Endothelial cell of umbilical vein (primary cell): ENCODE measurements at regions not wholly inside any gene's neighbourhood (a gene's known extent, or its start where the extent isn't known, plus 50 kb on each side); places are given as distances from the start of the nearest gene placed in this dataset.
A peak's percentile ranks its signal among the peaks of the same experiment; 100 is the strongest.

Experiments
- BruUV-seq: library from RNA; stranded (reverse); fragments of 400-500 nt; replicated peaks from 2 replicates; lab custom pipeline; 2021; lab: Mats Ljungman, UMichigan
- CTCF ChIA-PET: fragments of 300-600, 350-600 bp; sonication (Branson Sonifier 250); formaldehyde crosslinking; loops from one replicate; lab custom pipeline; 2021; ENCODE audit warnings: antibody characterized with exemption, inconsistent platforms; lab: Charles Lee
- POLR2A ChIA-PET: fragments of 300-600, 350-600 bp; sonication (Branson Sonifier 250); formaldehyde crosslinking; loops from one replicate; lab custom pipeline; 2021; ENCODE audit warnings: antibody characterized with exemption, inconsistent platforms; lab: Charles Lee
- DNase-seq: peaks from one replicate; pipeline ENCODE4 v3.0.0-alpha.2; 2011; ENCODE audit warnings: low read depth, low spot score
- FAIRE-seq: peaks from 2 replicates; lab custom pipeline; 2011; peaks lifted over from hg19 to GRCh38; lab: Jason Lieb, UNC
- H2AFZ ChIP-seq: 2 replicates; pipeline ENCODE4 v1.6.0; 2012; ENCODE audit warnings: low read depth, low read length, control low read depth, inconsistent platforms
- H3K27ac ChIP-seq: 2 replicates; pipeline ENCODE4 v1.5.1; 2011; ENCODE audit warnings: low read depth, mild to moderate bottlenecking, control low read depth, low read length, moderate library complexity; ENCODE audit not compliant: insufficient read depth
- H3K27me3 ChIP-seq, 2 experiments: 2 replicates each; pipeline versions ENCODE4 v1.6.0 to v1.6.1; 2011; ENCODE audit warnings: low read length in 2 of 2, mixed read lengths in 1 of 2; ENCODE audit not compliant: control insufficient read depth in 2 of 2, insufficient read depth in 2 of 2
- H3K36me3 ChIP-seq, 2 experiments: 2 replicates in 1 of 2; 3 replicates in 1 of 2; pipeline ENCODE4 v1.5.1; 2011; ENCODE audit warnings: low read length in 2 of 2, mild to moderate bottlenecking in 1 of 2, moderate library complexity in 1 of 2; ENCODE audit not compliant: control insufficient read depth in 2 of 2, insufficient read depth in 2 of 2; ENCODE audit errors: extremely low read depth in 1 of 2
- H3K4me1 ChIP-seq: 3 replicates; pipeline ENCODE4 v1.5.1; 2011; ENCODE audit warnings: mild to moderate bottlenecking, low read length; ENCODE audit not compliant: control insufficient read depth, insufficient read depth; ENCODE audit errors: extremely low read depth
- H3K4me2 ChIP-seq: 2 replicates; pipeline ENCODE4 v1.6.1; 2011; ENCODE audit warnings: low read length, control low read depth, mixed read lengths; ENCODE audit not compliant: insufficient read depth
- H3K4me3 ChIP-seq, 3 experiments: fragments of 200-600 bp in 1 of 3; sonication (generic), shearing (Covaris generic) in 1 of 3; replicated peaks in 1 of 3; 2 replicates each; pipeline ENCODE4 v1.5.1; 2011 to 2016; ENCODE audit warnings: control low read depth in 3 of 3, low read length in 3 of 3, mild to moderate bottlenecking in 2 of 3, inconsistent platforms in 1 of 3, low read depth in 1 of 3, moderate library complexity in 1 of 3; ENCODE audit not compliant: insufficient read depth in 1 of 3
- H3K79me2 ChIP-seq: 2 replicates; pipeline ENCODE4 v1.6.0; 2012; ENCODE audit warnings: low read length, inconsistent platforms; ENCODE audit not compliant: control insufficient read depth, insufficient read depth
- H3K9ac ChIP-seq: replicated peaks from 2 replicates; pipeline ENCODE3; 2011; ENCODE audit warnings: low read length, control low read depth; ENCODE audit not compliant: insufficient read depth; ENCODE audit errors: extremely low read depth
- H3K9me1 ChIP-seq: replicated peaks from 3 replicates; pipeline ENCODE4 v1.6.0; 2011; ENCODE audit warnings: mild to moderate bottlenecking, low read length; ENCODE audit not compliant: control insufficient read depth, insufficient read depth; ENCODE audit errors: extremely low read depth
- H3K9me3 ChIP-seq: replicated peaks from 2 replicates; pipeline ENCODE4 v1.5.1; 2012; ENCODE audit warnings: low read length, inconsistent platforms; ENCODE audit not compliant: control insufficient read depth, insufficient read depth
- H4K20me1 ChIP-seq: replicated peaks from 2 replicates; pipeline ENCODE3; 2011; ENCODE audit warnings: mild to moderate bottlenecking, low read length; ENCODE audit not compliant: control insufficient read depth, insufficient read depth; ENCODE audit errors: extremely low read depth
- FOS ChIP-seq: IDR thresholded peaks from 2 replicates; pipeline ENCODE4 v1.6.1; 2011; ENCODE audit warnings: mild to moderate bottlenecking, low read length, moderate library complexity, borderline replicate concordance; ENCODE audit not compliant: insufficient read depth
- JUN ChIP-seq: IDR thresholded peaks from 2 replicates; pipeline ENCODE4 v1.6.1; 2011; ENCODE audit warnings: borderline replicate concordance, low read depth; ENCODE audit not compliant: insufficient read length, insufficient read depth
- POLR2A ChIP-seq: IDR thresholded peaks from 2 replicates; pipeline ENCODE4 v1.6.1; 2012; ENCODE audit warnings: low read depth, mild to moderate bottlenecking, control low read depth, low read length
- dilution Hi-C: fragments of 300-500 bp; cut with MboI; formaldehyde crosslinking; loops from one replicate; pipeline ENCODE4 v1.15.0; 2019; ENCODE audit warnings: low sequenced_read_pairs; ENCODE audit not compliant: extremely low pct_ligation_motif_present
- intact Hi-C: fragments of 100-400 bp; cut with micrococcal nuclease; formaldehyde crosslinking; loops from one replicate; pipeline ENCODE4 v1.10.0; 2022
- TF ChIP-seq, protein P1 (sequence below), 2 donors: IDR thresholded peaks; 1 replicate in 1 of 2; 2 replicates in 1 of 2; pipeline ENCODE4 v1.5.1; 2011; ENCODE audit warnings: low read length in 2 of 2, mild to moderate bottlenecking in 2 of 2, moderate library complexity in 2 of 2, control low read depth in 1 of 2, inconsistent platforms in 1 of 2, low read depth in 1 of 2; ENCODE audit not compliant: insufficient read depth in 1 of 2; ENCODE audit errors: extremely low read depth in 1 of 2
- TF ChIP-seq, protein P2 (sequence below): IDR thresholded peaks from 2 replicates; pipeline ENCODE4 v1.6.1; 2011; ENCODE audit not compliant: insufficient read depth, insufficient read length

DNA sequence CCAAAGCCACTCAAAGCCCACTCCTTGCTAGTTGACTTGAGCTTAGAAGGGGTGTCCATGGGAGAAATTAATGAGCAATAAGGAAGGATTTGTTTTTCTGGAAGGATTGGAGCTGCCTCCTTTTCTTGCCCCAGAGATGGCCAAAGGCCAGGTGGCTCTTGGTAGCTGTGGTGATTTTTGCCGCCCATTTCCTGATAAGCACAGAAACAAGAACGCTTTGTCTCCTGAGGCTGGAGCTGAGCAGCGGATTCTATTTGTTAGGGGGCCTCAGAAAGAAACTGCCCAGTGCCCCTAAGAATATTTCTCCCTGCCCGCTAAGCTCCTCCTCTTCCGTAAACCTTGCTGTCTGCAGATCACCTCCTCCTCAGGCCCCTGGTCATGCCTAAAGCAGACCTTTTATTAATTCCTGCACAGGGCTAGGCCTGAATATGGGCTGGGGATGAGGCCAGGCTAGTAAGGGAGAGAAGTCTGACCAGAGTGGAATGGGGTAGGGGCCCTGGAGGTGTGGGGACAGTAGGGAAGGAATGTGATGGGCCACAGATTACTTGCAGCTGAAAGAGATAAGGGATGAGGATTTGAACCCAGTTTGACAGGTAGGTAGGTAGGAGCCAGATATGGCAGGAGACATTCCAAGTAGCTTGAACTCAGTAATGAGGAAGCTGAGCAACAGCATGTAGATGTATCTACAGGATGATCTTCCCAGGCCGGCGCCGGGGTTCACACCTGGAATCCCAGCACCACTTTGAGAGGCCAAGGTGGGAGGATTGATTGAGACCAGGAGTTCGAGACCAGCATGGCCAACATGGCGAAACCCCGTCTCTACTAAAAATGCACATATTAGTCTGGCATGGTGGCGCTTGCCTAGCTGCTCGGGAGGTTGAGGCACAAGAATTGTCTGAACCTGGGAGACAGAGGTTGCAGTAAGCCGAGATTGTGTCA, 71.2 kb upstream of the NAA20 start:
- peak; percentile 69 for FAIRE-seq
- peak; percentile 52 for DNase-seq
- no peak overlapping the region for H3K9ac ChIP-seq
- no TSS peak for BruUV-seq
- H3K27ac ChIP-seq = no peak overlapping the region
- POLR2A ChIA-PET = no interaction called here
- CTCF ChIA-PET = interaction anchor here (0.8 to 2.4 kb wide), 8 partner anchors 9 to 49 kb away, joined by 3 to 11 read pairs (median 4); no protein-coding TSS in a partner anchor
- no peaks in the 10 kb centered on the region for H3K9me1 ChIP-seq
- H3K79me2 ChIP-seq = peaks cover 4% of the 10 kb centered on the region
- no peaks in the 10 kb centered on the region for H4K20me1 ChIP-seq
- peaks cover 17% of the 10 kb centered on the region for H3K4me1 ChIP-seq
- no peaks in the 10 kb centered on the region for H3K9me3 ChIP-seq
- H3K4me3 ChIP-seq = no peak overlapping the region
- peak overlapping the region; percentile 18 for H3K4me2 ChIP-seq
- H3K27me3 ChIP-seq = no peaks in the 10 kb centered on the region
- intact Hi-C loops (no loop called here), dilution Hi-C loops (no loop called here)
- TF ChIP-seq FOS (no peak), JUN (no peak), POLR2A (no peak)
- TF ChIP-seq, protein P1, sequence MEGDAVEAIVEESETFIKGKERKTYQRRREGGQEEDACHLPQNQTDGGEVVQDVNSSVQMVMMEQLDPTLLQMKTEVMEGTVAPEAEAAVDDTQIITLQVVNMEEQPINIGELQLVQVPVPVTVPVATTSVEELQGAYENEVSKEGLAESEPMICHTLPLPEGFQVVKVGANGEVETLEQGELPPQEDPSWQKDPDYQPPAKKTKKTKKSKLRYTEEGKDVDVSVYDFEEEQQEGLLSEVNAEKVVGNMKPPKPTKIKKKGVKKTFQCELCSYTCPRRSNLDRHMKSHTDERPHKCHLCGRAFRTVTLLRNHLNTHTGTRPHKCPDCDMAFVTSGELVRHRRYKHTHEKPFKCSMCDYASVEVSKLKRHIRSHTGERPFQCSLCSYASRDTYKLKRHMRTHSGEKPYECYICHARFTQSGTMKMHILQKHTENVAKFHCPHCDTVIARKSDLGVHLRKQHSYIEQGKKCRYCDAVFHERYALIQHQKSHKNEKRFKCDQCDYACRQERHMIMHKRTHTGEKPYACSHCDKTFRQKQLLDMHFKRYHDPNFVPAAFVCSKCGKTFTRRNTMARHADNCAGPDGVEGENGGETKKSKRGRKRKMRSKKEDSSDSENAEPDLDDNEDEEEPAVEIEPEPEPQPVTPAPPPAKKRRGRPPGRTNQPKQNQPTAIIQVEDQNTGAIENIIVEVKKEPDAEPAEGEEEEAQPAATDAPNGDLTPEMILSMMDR (IDR thresholded peaks at IDR 0.05; ENCODE audit: extremely low read depth in 1 of 2, insufficient read depth in 1 of 2, low read depth in 1 of 2, low read length in 2 of 2) = no peak
- TF ChIP-seq, protein P2, sequence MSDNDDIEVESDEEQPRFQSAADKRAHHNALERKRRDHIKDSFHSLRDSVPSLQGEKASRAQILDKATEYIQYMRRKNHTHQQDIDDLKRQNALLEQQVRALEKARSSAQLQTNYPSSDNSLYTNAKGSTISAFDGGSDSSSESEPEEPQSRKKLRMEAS = no peak
- H3K36me3 ChIP-seq = peaks cover 9 to 16% of the 10 kb centered on the region in 2 experiments
- H2AFZ ChIP-seq = no peak overlapping the region
